ENCODE measurements at regions not wholly inside any gene's neighbourhood (a gene's known extent, or its start where the extent isn't known, plus 50 kb on each side); places are given as distances from the start of the nearest gene placed in this dataset.

GRCh38 chr20:60795651-60796050 lies 456.4 kb upstream of the CDH4 start (continued):
- TF ChIP-seq ZFP41 (tag by site-specific recombination; IDR thresholded peaks at IDR 0.05; ENCODE audit: borderline replicate concordance) (no peak), ZNF555 (tag by site-specific recombination; conservative IDR thresholded peaks at IDR 0.05) (no peak), GLI4 (tag by site-specific recombination; IDR thresholded peaks at IDR 0.05) (no peak), ZNF677 (tag by site-specific recombination; IDR thresholded peaks at IDR 0.05) (no peak), ZBTB21 (tag by site-specific recombination; IDR thresholded peaks at IDR 0.05) (no peak), KLF16 (tag by site-specific recombination; IDR thresholded peaks at IDR 0.05) (no peak)
- TF ChIP-seq, protein P1, sequence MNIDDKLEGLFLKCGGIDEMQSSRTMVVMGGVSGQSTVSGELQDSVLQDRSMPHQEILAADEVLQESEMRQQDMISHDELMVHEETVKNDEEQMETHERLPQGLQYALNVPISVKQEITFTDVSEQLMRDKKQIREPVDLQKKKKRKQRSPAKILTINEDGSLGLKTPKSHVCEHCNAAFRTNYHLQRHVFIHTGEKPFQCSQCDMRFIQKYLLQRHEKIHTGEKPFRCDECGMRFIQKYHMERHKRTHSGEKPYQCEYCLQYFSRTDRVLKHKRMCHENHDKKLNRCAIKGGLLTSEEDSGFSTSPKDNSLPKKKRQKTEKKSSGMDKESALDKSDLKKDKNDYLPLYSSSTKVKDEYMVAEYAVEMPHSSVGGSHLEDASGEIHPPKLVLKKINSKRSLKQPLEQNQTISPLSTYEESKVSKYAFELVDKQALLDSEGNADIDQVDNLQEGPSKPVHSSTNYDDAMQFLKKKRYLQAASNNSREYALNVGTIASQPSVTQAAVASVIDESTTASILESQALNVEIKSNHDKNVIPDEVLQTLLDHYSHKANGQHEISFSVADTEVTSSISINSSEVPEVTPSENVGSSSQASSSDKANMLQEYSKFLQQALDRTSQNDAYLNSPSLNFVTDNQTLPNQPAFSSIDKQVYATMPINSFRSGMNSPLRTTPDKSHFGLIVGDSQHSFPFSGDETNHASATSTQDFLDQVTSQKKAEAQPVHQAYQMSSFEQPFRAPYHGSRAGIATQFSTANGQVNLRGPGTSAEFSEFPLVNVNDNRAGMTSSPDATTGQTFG (tag by site-specific recombination; IDR thresholded peaks at IDR 0.05; ENCODE audit: borderline replicate concordance) = no peak

- POLR2A ChIA-PET = no interaction called here
- TF ChIP-seq ZNF785 (tag by site-specific recombination; IDR thresholded peaks at IDR 0.05) (no peak), ZNF600 (tag by site-specific recombination; IDR thresholded peaks at IDR 0.05) (no peak), ZNF560 (tag by site-specific recombination; IDR thresholded peaks at IDR 0.05; ENCODE audit: borderline replicate concordance) (no peak), ZNF341 (tag by site-specific recombination; IDR thresholded peaks at IDR 0.05; ENCODE audit: low read depth) (no peak), YY1 (tag by site-specific recombination; IDR thresholded peaks at IDR 0.05) (no peak), ZNF391 (tag by site-specific recombination; IDR thresholded peaks at IDR 0.05; ENCODE audit: borderline replicate concordance, low read depth) (no peak), ZNF776 (tag by site-specific recombination; IDR thresholded peaks at IDR 0.05; ENCODE audit: borderline replicate concordance) (no peak), ZNF501 (tag by site-specific recombination; IDR thresholded peaks at IDR 0.05) (no peak), ZNF544 (tag by site-specific recombination; IDR thresholded peaks at IDR 0.05) (no peak), ZNF404 (tag by site-specific recombination; IDR thresholded peaks at IDR 0.05) (no peak)
- H3K36me3 ChIP-seq (ENCODE audit: control insufficient read depth in 2 of 2, insufficient read depth in 1 of 2, low read length in 2 of 2) = no peaks in the 10 kb centered on the region
- CTCF ChIA-PET = no interaction called here
- H3K9me3 ChIP-seq (ENCODE audit: control insufficient read depth, insufficient read depth, low read depth, low read length) = no peaks in the 10 kb centered on the region
- no peak overlapping the region for H3K27ac ChIP-seq (ENCODE audit: extremely low read depth, low read depth, low read length)
- no peak overlapping the region for H3K4me3 ChIP-seq (ENCODE audit: low read depth, low read length)
- no peaks in the 10 kb centered on the region for H3K4me1 ChIP-seq (ENCODE audit: control insufficient read depth, insufficient read depth, low read length)
These were observed 451.9 kb upstream of the CDH4 start for GRCh38 chr20:60800185-60800584.

- POLR2A ChIA-PET = no interaction called here
- CTCF ChIA-PET = no interaction called here
- H3K4me1 ChIP-seq (ENCODE audit: control insufficient read depth, insufficient read depth, low read length) = no peaks in the 10 kb centered on the region
- no peak for TF ChIP-seq ZFHX2 (tag by site-specific recombination; conservative IDR thresholded peaks at IDR 0.05)
- no peak for TF ChIP-seq ZNF426 (tag by site-specific recombination; IDR thresholded peaks at IDR 0.05)
- no peak for TF ChIP-seq ZNF23 (tag by site-specific recombination; IDR thresholded peaks at IDR 0.05; ENCODE audit: borderline replicate concordance)
- no peak for TF ChIP-seq ZNF292 (tag by site-specific recombination; IDR thresholded peaks at IDR 0.05; ENCODE audit: borderline replicate concordance, low read depth)
- TF ChIP-seq SCRT1 (tag by site-specific recombination; IDR thresholded peaks at IDR 0.05; ENCODE audit: borderline replicate concordance) = no peak
- no peak for TF ChIP-seq ZFP69B (tag by site-specific recombination; IDR thresholded peaks at IDR 0.05)
- TF ChIP-seq ZNF776 (tag by site-specific recombination; IDR thresholded peaks at IDR 0.05; ENCODE audit: borderline replicate concordance) = no peak
- no peak for TF ChIP-seq MEIS1 (CRISPR knock-in tag; IDR thresholded peaks at IDR 0.05; ENCODE audit: borderline replicate concordance)
- no peak for TF ChIP-seq ZNF16 (tag by site-specific recombination; IDR thresholded peaks at IDR 0.05; ENCODE audit: low read depth)
- TF ChIP-seq, protein P2, sequence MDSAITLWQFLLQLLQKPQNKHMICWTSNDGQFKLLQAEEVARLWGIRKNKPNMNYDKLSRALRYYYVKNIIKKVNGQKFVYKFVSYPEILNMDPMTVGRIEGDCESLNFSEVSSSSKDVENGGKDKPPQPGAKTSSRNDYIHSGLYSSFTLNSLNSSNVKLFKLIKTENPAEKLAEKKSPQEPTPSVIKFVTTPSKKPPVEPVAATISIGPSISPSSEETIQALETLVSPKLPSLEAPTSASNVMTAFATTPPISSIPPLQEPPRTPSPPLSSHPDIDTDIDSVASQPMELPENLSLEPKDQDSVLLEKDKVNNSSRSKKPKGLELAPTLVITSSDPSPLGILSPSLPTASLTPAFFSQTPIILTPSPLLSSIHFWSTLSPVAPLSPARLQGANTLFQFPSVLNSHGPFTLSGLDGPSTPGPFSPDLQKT (IDR thresholded peaks at IDR 0.05; ENCODE audit: borderline replicate concordance, low read depth, low read length) = no peak
- TF ChIP-seq ZXDB (tag by site-specific recombination; IDR thresholded peaks at IDR 0.05) = no peak
- TF ChIP-seq, protein P3, sequence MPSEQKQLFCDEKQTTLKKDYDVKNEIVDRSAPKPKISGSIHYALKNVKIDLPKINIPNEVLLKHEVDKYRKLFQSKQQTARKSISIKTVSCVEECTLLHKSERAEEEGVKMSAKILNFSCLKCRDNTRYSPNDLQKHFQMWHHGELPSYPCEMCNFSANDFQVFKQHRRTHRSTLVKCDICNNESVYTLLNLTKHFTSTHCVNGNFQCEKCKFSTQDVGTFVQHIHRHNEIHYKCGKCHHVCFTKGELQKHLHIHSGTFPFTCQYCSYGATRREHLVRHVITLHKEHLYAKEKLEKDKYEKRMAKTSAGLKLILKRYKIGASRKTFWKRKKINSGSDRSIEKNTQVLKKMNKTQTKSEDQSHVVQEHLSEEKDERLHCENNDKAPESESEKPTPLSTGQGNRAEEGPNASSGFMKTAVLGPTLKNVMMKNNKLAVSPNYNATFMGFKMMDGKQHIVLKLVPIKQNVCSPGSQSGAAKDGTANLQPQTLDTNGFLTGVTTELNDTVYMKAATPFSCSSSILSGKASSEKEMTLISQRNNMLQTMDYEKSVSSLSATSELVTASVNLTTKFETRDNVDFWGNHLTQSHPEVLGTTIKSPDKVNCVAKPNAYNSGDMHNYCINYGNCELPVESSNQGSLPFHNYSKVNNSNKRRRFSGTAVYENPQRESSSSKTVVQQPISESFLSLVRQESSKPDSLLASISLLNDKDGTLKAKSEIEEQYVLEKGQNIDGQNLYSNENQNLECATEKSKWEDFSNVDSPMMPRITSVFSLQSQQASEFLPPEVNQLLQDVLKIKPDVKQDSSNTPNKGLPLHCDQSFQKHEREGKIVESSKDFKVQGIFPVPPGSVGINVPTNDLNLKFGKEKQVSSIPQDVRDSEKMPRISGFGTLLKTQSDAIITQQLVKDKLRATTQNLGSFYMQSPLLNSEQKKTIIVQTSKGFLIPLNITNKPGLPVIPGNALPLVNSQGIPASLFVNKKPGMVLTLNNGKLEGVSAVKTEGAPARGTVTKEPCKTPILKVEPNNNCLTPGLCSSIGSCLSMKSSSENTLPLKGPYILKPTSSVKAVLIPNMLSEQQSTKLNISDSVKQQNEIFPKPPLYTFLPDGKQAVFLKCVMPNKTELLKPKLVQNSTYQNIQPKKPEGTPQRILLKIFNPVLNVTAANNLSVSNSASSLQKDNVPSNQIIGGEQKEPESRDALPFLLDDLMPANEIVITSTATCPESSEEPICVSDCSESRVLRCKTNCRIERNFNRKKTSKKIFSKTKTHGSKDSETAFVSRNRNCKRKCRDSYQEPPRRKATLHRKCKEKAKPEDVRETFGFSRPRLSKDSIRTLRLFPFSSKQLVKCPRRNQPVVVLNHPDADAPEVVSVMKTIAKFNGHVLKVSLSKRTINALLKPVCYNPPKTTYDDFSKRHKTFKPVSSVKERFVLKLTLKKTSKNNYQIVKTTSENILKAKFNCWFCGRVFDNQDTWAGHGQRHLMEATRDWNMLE (tag by site-specific recombination; conservative IDR thresholded peaks at IDR 0.05; ENCODE audit: low read depth) = no peak
These were observed 449.4 kb upstream of the CDH4 start for GRCh38 chr20:60802676-60803075.

More at GRCh38 chr20:60802676-60803075, 449.4 kb upstream of the CDH4 start:
- H3K9me3 ChIP-seq (ENCODE audit: control insufficient read depth, insufficient read depth, low read depth, low read length) = no peaks in the 10 kb centered on the region
- H3K36me3 ChIP-seq (ENCODE audit: control insufficient read depth in 2 of 2, insufficient read depth in 1 of 2, low read length in 2 of 2) = no peaks in the 10 kb centered on the region
- H3K4me3 ChIP-seq (ENCODE audit: low read depth, low read length) = no peak overlapping the region
- H3K27ac ChIP-seq (ENCODE audit: extremely low read depth, low read depth, low read length) = no peak overlapping the region

All from HEK293 (cell line).